ENCODE measurements at regions not wholly inside any gene's neighbourhood (a gene's known extent, or its start where the extent isn't known, plus 50 kb on each side); places are given as distances from the start of the nearest gene placed in this dataset.

DNA sequence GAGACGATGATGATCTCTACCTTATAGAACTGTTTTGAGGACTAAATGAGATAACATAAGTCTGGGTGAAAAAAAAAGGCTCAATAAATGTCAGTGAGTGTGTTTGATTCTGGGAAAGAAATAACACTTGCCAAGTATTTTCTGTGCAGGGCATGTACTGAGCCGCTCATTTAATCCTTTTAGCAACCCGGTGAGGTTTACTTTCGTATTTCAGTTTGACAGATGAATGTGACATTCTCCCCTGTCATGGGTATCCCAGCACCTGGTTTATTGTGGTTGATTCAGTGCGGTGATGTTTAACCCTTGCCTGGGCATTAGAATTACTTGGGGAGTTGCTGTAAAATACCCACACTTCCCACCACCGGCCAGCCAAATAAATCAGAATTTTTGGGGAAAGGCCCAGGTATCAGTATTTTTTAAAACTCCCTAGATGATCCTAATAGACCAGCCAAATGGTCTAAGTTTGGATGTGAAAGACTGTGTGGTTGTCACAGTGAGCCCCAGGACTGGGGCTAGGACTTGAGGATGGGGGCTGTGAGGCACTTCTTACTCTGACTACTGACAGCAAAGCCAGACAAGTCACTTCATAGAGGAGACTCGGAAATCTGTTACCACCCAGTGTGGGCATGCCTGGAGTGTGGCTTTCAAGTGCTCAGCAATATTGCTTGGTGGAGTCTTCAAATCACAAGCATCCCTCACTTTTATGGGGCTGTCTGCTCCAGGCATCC is 100.2 kb upstream of the KCNG1 start:
- Histone ChIP-seq H3K36me3 (no peaks in the 10 kb centered on the region), H3K9ac (no peak overlapping the region), H3K27ac (no peak overlapping the region), H3K4me3 (no peak overlapping the region), H4K20me1 (ENCODE audit: low read depth) (no peaks in the 10 kb centered on the region), H2AFZ (replicated peaks) (no peak overlapping the region), H3K4me1 (peaks cover 22% of the 10 kb centered on the region), H3K79me2 (ENCODE audit: low read depth) (no peaks in the 10 kb centered on the region), H3K9me3 (ENCODE audit: low read depth) (no peaks in the 10 kb centered on the region), H3F3A (ENCODE audit: low read depth) (no peaks in the 10 kb centered on the region), H3K4me2 (no peak overlapping the region), H3K27me3 (no peaks in the 10 kb centered on the region)
- Mint-ChIP-seq H3K36me3 (no peaks in the 10 kb centered on the region), H3K27ac (no peak overlapping the region), H3K9me3 (no peaks in the 10 kb centered on the region), H3K4me3 (no peak overlapping the region), H3K27me3 (ENCODE audit: insufficient read depth, low read depth) (peaks cover 2% of the 10 kb centered on the region), H3K4me1 (peaks cover 61% of the 10 kb centered on the region)
- no peak for DNase-seq (ENCODE audit: low spot score)
- TF ChIP-seq EZH2 (IDR thresholded peaks at IDR 0.05) (no peak), EZH2phosphoT487 (IDR thresholded peaks at IDR 0.05) (no peak), CTCF (IDR thresholded peaks at IDR 0.05) (no peak)

GRCh38 chr20:51121901-51122412 is 99.0 kb upstream of the KCNG1 start:
- no peaks in the 10 kb centered on the region for H3K27me3 ChIP-seq
- H3K4me2 ChIP-seq = peak overlapping the region; percentile 7
- no peak overlapping the region for H3K4me3 Mint-ChIP-seq
- H2AFZ ChIP-seq (replicated peaks) = no peak overlapping the region
- H3K4me1 ChIP-seq = peaks cover 22% of the 10 kb centered on the region
- no peaks in the 10 kb centered on the region for H4K20me1 ChIP-seq (ENCODE audit: low read depth)
- H3K9ac ChIP-seq = no peak overlapping the region
- H3K27ac Mint-ChIP-seq = peak overlapping the region; percentile 46
- H3K36me3 Mint-ChIP-seq = no peaks in the 10 kb centered on the region
- no peak for DNase-seq (ENCODE audit: low spot score)
- H3F3A ChIP-seq (ENCODE audit: low read depth) = no peaks in the 10 kb centered on the region
- H3K36me3 ChIP-seq = no peaks in the 10 kb centered on the region
- H3K4me3 ChIP-seq = no peak overlapping the region
- no peaks in the 10 kb centered on the region for H3K9me3 Mint-ChIP-seq
- TF ChIP-seq EZH2 (IDR thresholded peaks at IDR 0.05) (no peak), EZH2phosphoT487 (IDR thresholded peaks at IDR 0.05) (no peak), CTCF (IDR thresholded peaks at IDR 0.05) (no peak)
- H3K79me2 ChIP-seq (ENCODE audit: low read depth) = no peaks in the 10 kb centered on the region
- H3K27ac ChIP-seq = no peak overlapping the region
- H3K4me1 Mint-ChIP-seq = peaks cover 57% of the 10 kb centered on the region
- H3K27me3 Mint-ChIP-seq (ENCODE audit: insufficient read depth, low read depth) = peaks cover 2% of the 10 kb centered on the region
- H3K9me3 ChIP-seq (ENCODE audit: low read depth) = no peaks in the 10 kb centered on the region

GRCh38 chr20:51121272-51121671 is 98.4 kb upstream of the KCNG1 start:
- Histone ChIP-seq H4K20me1 (ENCODE audit: low read depth) (no peaks in the 10 kb centered on the region), H3K9me3 (ENCODE audit: low read depth) (no peaks in the 10 kb centered on the region), H3K9ac (no peak overlapping the region), H3K79me2 (ENCODE audit: low read depth) (no peaks in the 10 kb centered on the region), H2AFZ (replicated peaks) (no peak overlapping the region), H3K4me3 (no peak overlapping the region), H3K27ac (no peak overlapping the region), H3F3A (ENCODE audit: low read depth) (no peaks in the 10 kb centered on the region), H3K36me3 (no peaks in the 10 kb centered on the region), H3K4me1 (peaks cover 22% of the 10 kb centered on the region), H3K27me3 (no peaks in the 10 kb centered on the region), H3K4me2 (no peak overlapping the region)
- TF ChIP-seq EZH2 (IDR thresholded peaks at IDR 0.05) (no peak), CTCF (IDR thresholded peaks at IDR 0.05) (no peak), EZH2phosphoT487 (IDR thresholded peaks at IDR 0.05) (no peak)
- Mint-ChIP-seq H3K4me1 (peaks cover 53% of the 10 kb centered on the region), H3K36me3 (no peaks in the 10 kb centered on the region), H3K27me3 (ENCODE audit: insufficient read depth, low read depth) (peaks cover 4% of the 10 kb centered on the region), H3K27ac (peak overlapping the region; percentile 81), H3K4me3 (no peak overlapping the region), H3K9me3 (no peaks in the 10 kb centered on the region)
- no peak for DNase-seq (ENCODE audit: low spot score)
